CD14-positive monocyte (primary cell): ENCODE measurements at regions not wholly inside any gene's neighbourhood (a gene's known extent, or its start where the extent isn't known, plus 50 kb on each side); places are given as distances from the start of the nearest gene placed in this dataset.

Experiments used
- DNase-seq, 3 donors: peaks; one replicate each; pipeline ENCODE4 v3.0.0-alpha.2; 2011 to 2022
- H2AFZ ChIP-seq: 2 replicates; pipeline ENCODE4 v1.6.0; 2012; ENCODE audit warnings: mild to moderate bottlenecking, low read depth, low read length, inconsistent platforms; ENCODE audit not compliant: insufficient read depth, poor library complexity, severe bottlenecking
- H3K27ac ChIP-seq, 2 donors: 1 replicate in 1 of 2; 2 replicates in 1 of 2; pipeline ENCODE4 v1.5.1; 2012 to 2013; ENCODE audit warnings: low read length in 2 of 2, control low read depth in 1 of 2, inconsistent platforms in 1 of 2, low read depth in 1 of 2, mild to moderate bottlenecking in 1 of 2
- H3K27me3 ChIP-seq, 2 donors: one replicate each; pipeline versions ENCODE4 v1.6.0 to v1.6.1; 2011 to 2013; ENCODE audit warnings: low read length in 2 of 2; ENCODE audit not compliant: control insufficient read depth in 2 of 2, insufficient read depth in 2 of 2
- H3K36me3 ChIP-seq, 2 donors: replicated peaks in 1 of 2; 1 replicate in 1 of 2; 2 replicates in 1 of 2; pipeline versions ENCODE4 v1.5.1 to v1.6.1; 2012 to 2013; ENCODE audit warnings: low read length in 2 of 2, control low read depth in 1 of 2, inconsistent platforms in 1 of 2, mild to moderate bottlenecking in 1 of 2; ENCODE audit not compliant: insufficient read depth in 2 of 2, control insufficient read depth in 1 of 2
- H3K4me1 ChIP-seq, 2 donors: 1 replicate in 1 of 2; 2 replicates in 1 of 2; pipeline versions ENCODE4 v1.5.1 to v1.6.1; 2012 to 2013; ENCODE audit warnings: low read length in 2 of 2, control low read depth in 1 of 2, inconsistent platforms in 1 of 2, mild to moderate bottlenecking in 1 of 2, moderate library complexity in 1 of 2; ENCODE audit not compliant: insufficient read depth in 2 of 2, control insufficient read depth in 1 of 2
- H3K4me2 ChIP-seq: replicated peaks from 2 replicates; pipeline ENCODE3; 2012; ENCODE audit warnings: low read length, moderate library complexity, mild to moderate bottlenecking; ENCODE audit not compliant: poor library complexity, severe bottlenecking; ENCODE audit errors: extremely low read depth
- H3K4me3 ChIP-seq, 3 experiments: fragments of 200-600 bp in 1 of 3; sonication (generic) in 1 of 3; replicated peaks in 1 of 3; 1 replicate in 2 of 3; 2 replicates in 1 of 3; pipeline ENCODE4 v1.5.1; 2011 to 2013; ENCODE audit warnings: low read length in 3 of 3, mild to moderate bottlenecking in 3 of 3, control low read depth in 2 of 3, low read depth in 2 of 3, inconsistent platforms in 1 of 3, moderate library complexity in 1 of 3
- H3K79me2 ChIP-seq: 2 replicates; pipeline ENCODE4 v1.6.0; 2012; ENCODE audit warnings: mild to moderate bottlenecking, control low read depth, inconsistent platforms, low read length, moderate library complexity; ENCODE audit not compliant: insufficient read depth
- H3K9ac ChIP-seq: 2 replicates; pipeline ENCODE4 v1.6.0; 2017; ENCODE audit warnings: low read length, mild to moderate bottlenecking; ENCODE audit not compliant: insufficient read depth, poor library complexity, severe bottlenecking
- H3K9me3 ChIP-seq, 2 donors: replicated peaks in 1 of 2; 1 replicate in 1 of 2; 2 replicates in 1 of 2; pipeline versions ENCODE4 v1.5.1 to v1.6.1; 2012 to 2013; ENCODE audit warnings: low read length in 2 of 2, control low read depth in 1 of 2; ENCODE audit not compliant: control insufficient read depth in 1 of 2, insufficient read depth in 1 of 2
- H4K20me1 ChIP-seq: 2 replicates; pipeline ENCODE4 v1.6.0; 2012; ENCODE audit warnings: mild to moderate bottlenecking, low read length, control low read depth, moderate library complexity; ENCODE audit not compliant: insufficient read depth
- H3K27ac Mint-ChIP-seq, 7 donors: one replicate each; pipeline ENCODE4 v1.8.0; 2020; ENCODE audit warnings: mild to moderate bottlenecking in 7 of 7, mixed read lengths in 7 of 7, moderate library complexity in 6 of 7, inconsistent platforms in 2 of 7
- H3K27me3 Mint-ChIP-seq, 3 donors: one replicate each; pipeline ENCODE4 v1.8.0; 2021 to 2022; ENCODE audit warnings: low read depth in 3 of 3, mild to moderate bottlenecking in 3 of 3, mixed read lengths in 3 of 3, moderate library complexity in 3 of 3, inconsistent platforms in 1 of 3
- H3K36me3 Mint-ChIP-seq, 2 donors: one replicate each; pipeline ENCODE4 v1.8.0; 2020; ENCODE audit warnings: mixed read lengths in 2 of 2, inconsistent platforms in 1 of 2, mild to moderate bottlenecking in 1 of 2
- H3K4me1 Mint-ChIP-seq: one replicate; pipeline ENCODE4 v1.8.0; 2020; ENCODE audit warnings: mild to moderate bottlenecking, mixed read lengths
- H3K4me3 Mint-ChIP-seq, 2 donors: one replicate each; pipeline ENCODE4 v1.8.0; 2020; ENCODE audit warnings: mild to moderate bottlenecking in 2 of 2, mixed read lengths in 2 of 2, moderate library complexity in 1 of 2
- H3K9me3 Mint-ChIP-seq, 7 donors: one replicate each; pipeline ENCODE4 v1.8.0; 2020 to 2022; ENCODE audit warnings: mixed read lengths in 7 of 7, mild to moderate bottlenecking in 6 of 7, moderate library complexity in 6 of 7, inconsistent platforms in 2 of 7
- CTCF ChIP-seq: fragments of 200-600 bp; IDR thresholded peaks from one replicate; pipeline ENCODE4 v1.8.0; 2022; ENCODE audit warnings: antibody characterized with exemption, mild to moderate bottlenecking
- WGBS: methylation state at CpG from one replicate; pipeline ENCODE4 v1.1.5; 2013; ENCODE audit warnings: missing lambda C conversion rate; ENCODE audit not compliant: insufficient coverage; 5-methylcytosine and 5-hydroxymethylcytosine counted together
- intact Hi-C, 2 donors: fragments of 100-400 bp; cut with micrococcal nuclease; formaldehyde crosslinking; loops; one replicate each; pipeline versions ENCODE4 v1.15.0 to v1.15.1; 2023

- H3K4me3 Mint-ChIP-seq: no peak overlapping the region
- Histone ChIP-seq H3K4me1 (peaks cover 7 to 28% of the 10 kb centered on the region in 2 donors), H4K20me1 (no peaks in the 10 kb centered on the region), H3K4me2 (no peak overlapping the region), H3K9me3 (no peaks in the 10 kb centered on the region), H3K27ac (no peak overlapping the region), H2AFZ (no peak overlapping the region), H3K9ac (no peak overlapping the region), H3K36me3 (no peaks in the 10 kb centered on the region), H3K79me2 (no peaks in the 10 kb centered on the region), H3K4me3 (no peak overlapping the region), H3K27me3 (peaks cover 0 to 5% of the 10 kb centered on the region in 2 donors)
- intact Hi-C loops: no loop called here
- no peak for TF ChIP-seq CTCF
- H3K27me3 Mint-ChIP-seq: peaks cover 31 to 41% (median 37%) of the 10 kb centered on the region in 3 donors
- peaks cover 17% of the 10 kb centered on the region for H3K4me1 Mint-ChIP-seq
- peaks cover 0 to 2% (median 0%) of the 10 kb centered on the region in 7 donors for H3K9me3 Mint-ChIP-seq
- 91% methylated on average over 5 of the region's 8 CpGs for WGBS
- H3K36me3 Mint-ChIP-seq: no peaks in the 10 kb centered on the region
- H3K27ac Mint-ChIP-seq: no peak overlapping the region
- DNase-seq: no peak
Observed at GRCh38 chr16:14360326-14361037, 269.6 kb downstream of the PARN start.

GRCh38 chr16:14358697-14359305 lies 271.3 kb downstream of the PARN start:
- Histone ChIP-seq H3K27me3 (peaks cover 0 to 5% of the 10 kb centered on the region in 2 donors), H3K4me2 (no peak overlapping the region), H4K20me1 (no peaks in the 10 kb centered on the region), H3K36me3 (no peaks in the 10 kb centered on the region), H3K9ac (no peak overlapping the region), H3K4me3 (no peak overlapping the region), H3K9me3 (no peaks in the 10 kb centered on the region), H2AFZ (no peak overlapping the region), H3K27ac (no peak overlapping the region), H3K79me2 (no peaks in the 10 kb centered on the region), H3K4me1 (peaks cover 14 to 25% of the 10 kb centered on the region in 2 donors)
- Mint-ChIP-seq H3K4me3 (peak overlapping the region in 1 of 2 donors; percentile 33), H3K4me1 (peaks cover 19% of the 10 kb centered on the region), H3K27me3 (peaks cover 28 to 35% (median 29%) of the 10 kb centered on the region in 3 donors), H3K9me3 (peaks cover 0 to 2% (median 0%) of the 10 kb centered on the region in 7 donors), H3K27ac (peak overlapping the region in 1 of 7 donors; percentile 67), H3K36me3 (no peaks in the 10 kb centered on the region)
- intact Hi-C loops: no loop called here
- TF ChIP-seq CTCF: no peak
- DNase-seq: no peak
- WGBS: 22% methylated on average over 3 of the region's 4 CpGs
